ENCODE measurements at regions not wholly inside any gene's neighbourhood (a gene's known extent, or its start where the extent isn't known, plus 50 kb on each side); places are given as distances from the start of the nearest gene placed in this dataset.
A peak's percentile ranks its signal among the peaks of the same experiment; 100 is the strongest.

DNA sequence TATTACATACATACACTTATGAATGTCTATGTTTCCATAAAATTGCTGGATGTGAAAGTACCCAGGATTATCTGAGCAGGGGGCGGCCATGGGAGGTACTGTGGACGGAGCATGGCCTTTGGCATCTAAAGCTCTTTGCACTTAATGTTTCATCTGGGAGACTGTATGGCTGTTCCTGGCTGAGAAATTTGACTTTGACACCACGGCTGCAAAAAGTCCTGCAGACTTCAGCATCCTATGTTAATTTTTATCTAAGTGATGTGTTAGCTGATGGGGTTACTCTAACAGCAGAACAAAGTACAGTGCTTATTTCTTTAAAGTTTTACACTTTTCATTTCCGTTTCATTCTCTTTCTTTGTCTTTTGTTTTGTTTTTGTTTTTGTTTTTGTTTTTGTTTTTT is 139.8 kb upstream of the STX18 start:
- no peak for DNase-seq (ENCODE audit: low read depth)
- no peak overlapping the region for H3K4me3 ChIP-seq (ENCODE audit: low read depth, low read length)
- TF ChIP-seq, protein P1, sequence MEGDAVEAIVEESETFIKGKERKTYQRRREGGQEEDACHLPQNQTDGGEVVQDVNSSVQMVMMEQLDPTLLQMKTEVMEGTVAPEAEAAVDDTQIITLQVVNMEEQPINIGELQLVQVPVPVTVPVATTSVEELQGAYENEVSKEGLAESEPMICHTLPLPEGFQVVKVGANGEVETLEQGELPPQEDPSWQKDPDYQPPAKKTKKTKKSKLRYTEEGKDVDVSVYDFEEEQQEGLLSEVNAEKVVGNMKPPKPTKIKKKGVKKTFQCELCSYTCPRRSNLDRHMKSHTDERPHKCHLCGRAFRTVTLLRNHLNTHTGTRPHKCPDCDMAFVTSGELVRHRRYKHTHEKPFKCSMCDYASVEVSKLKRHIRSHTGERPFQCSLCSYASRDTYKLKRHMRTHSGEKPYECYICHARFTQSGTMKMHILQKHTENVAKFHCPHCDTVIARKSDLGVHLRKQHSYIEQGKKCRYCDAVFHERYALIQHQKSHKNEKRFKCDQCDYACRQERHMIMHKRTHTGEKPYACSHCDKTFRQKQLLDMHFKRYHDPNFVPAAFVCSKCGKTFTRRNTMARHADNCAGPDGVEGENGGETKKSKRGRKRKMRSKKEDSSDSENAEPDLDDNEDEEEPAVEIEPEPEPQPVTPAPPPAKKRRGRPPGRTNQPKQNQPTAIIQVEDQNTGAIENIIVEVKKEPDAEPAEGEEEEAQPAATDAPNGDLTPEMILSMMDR (IDR thresholded peaks at IDR 0.05; ENCODE audit: insufficient read depth, low read depth, low read length, missing control alignments): no peak

DNA sequence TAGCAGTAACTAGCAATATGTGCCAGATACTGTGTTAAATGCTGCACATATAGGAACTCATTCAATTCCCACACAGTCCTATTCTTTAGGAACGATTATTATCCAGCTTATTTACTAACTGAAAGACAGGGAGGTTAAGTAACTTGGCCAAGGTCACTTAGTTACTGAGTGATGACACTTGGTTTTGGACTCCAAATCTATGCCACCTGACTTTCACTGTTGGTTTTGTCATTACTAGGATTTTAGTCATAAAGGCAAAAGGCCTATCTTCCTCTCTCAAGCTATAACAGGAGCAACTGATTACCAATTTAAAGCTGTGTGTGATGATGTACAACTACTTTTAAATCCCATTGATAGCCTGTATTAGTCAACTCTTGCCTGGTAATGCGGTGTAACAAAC is 138.9 kb upstream of the STX18 start:
- TF ChIP-seq, protein P1 (IDR thresholded peaks at IDR 0.05; ENCODE audit: insufficient read depth, low read depth, low read length, missing control alignments): no peak
- H3K4me3 ChIP-seq (ENCODE audit: low read depth, low read length): no peak overlapping the region
- DNase-seq (ENCODE audit: low read depth): no peak

DNA sequence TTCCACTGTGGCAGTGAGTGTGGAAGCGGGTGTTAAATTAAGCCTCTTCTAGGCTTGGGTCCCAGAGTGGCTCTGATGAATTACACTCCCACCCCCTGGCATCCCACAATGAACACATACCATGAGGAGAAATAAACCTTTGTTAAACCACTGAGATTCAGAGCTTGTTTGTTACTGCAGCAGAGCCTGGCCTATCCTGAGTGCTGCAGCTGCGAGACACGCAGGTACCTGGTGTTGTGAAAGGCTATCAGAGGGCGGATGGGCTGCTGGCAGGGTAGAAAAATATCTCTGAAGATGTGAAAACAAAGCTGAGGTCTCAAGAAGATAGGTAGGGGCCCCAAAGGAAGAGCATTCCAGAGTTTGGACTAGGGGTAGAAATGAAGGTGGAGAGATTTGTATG is 138.4 kb upstream of the STX18 start:
- no peak overlapping the region for H3K4me3 ChIP-seq (ENCODE audit: low read depth, low read length)
- DNase-seq (ENCODE audit: low read depth): no peak
- TF ChIP-seq, protein P1 (IDR thresholded peaks at IDR 0.05; ENCODE audit: insufficient read depth, low read depth, low read length, missing control alignments): no peak

DNA sequence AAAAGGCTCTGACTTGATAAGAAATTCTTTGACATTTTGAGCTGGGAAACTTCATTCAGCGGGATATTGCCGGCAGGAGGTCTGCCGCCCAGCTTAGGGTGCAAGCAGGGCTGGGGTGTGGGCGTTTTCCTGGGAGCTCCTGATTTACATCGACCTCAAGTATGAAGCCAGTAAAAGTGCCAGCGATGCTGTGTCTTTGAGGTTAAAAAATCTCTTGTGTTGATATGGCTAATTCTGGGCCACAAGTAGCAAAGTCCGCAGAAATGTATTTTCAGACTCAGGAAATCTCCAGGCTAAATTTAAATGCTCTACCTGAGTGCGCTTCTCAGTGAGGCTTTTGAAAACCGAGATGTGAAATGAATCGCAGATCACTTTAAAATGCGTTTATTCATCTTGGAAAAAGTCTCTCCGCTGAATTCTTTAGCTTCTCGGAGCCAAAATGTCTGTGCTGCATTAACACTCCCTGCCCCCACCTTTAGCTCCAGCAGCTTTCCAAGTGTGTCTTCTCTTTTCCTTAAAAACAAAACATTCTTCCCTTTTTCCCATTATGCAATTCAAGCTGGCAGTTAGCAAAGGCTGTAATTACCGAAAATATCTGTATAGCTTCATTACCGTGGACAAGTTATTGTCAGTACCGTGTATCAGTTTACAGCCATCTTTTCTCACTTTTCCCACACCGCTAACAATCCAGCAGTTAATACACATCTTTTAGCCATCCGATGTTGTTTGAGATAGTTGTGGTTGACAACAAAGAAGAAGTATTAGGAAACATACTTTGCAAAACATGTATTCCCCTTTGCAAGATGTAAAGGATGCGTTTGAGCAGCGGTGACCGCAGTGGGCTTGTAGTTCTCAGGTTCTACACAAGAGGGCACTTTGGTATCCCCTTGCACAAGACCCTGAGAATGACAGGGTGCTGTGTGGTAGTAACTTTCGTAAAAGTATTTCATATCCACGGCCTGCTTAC is 136.0 kb upstream of the STX18 start:
- TF ChIP-seq, protein P1 (IDR thresholded peaks at IDR 0.05; ENCODE audit: insufficient read depth, low read depth, low read length, missing control alignments): peak; percentile 36
- peak; percentile 38 for DNase-seq (ENCODE audit: low read depth)
- no peak overlapping the region for H3K4me3 ChIP-seq (ENCODE audit: low read depth, low read length)

DNA sequence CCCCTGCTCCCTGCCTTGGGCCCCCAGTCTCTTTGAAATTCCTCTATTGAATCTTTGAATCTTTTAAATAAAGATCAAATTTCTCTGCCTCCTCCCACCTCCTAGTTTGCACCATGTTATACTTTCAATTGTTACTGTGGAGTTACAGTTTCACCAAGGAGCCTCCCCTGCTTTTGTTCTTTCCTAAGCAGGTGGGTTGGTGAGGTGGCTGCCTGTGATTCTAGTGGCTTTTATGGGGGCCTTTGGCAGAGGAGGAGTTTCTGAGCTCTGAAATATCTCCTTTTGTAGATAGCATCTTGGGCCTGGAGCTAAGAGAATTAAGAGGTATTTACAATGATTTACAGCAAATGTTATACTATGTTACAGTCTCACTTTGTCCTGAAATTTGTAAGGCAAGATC is 133.8 kb upstream of the STX18 start:
- TF ChIP-seq, protein P1 (IDR thresholded peaks at IDR 0.05; ENCODE audit: insufficient read depth, low read depth, low read length, missing control alignments): no peak
- DNase-seq (ENCODE audit: low read depth): no peak
- no peak overlapping the region for H3K4me3 ChIP-seq (ENCODE audit: low read depth, low read length)

DNA sequence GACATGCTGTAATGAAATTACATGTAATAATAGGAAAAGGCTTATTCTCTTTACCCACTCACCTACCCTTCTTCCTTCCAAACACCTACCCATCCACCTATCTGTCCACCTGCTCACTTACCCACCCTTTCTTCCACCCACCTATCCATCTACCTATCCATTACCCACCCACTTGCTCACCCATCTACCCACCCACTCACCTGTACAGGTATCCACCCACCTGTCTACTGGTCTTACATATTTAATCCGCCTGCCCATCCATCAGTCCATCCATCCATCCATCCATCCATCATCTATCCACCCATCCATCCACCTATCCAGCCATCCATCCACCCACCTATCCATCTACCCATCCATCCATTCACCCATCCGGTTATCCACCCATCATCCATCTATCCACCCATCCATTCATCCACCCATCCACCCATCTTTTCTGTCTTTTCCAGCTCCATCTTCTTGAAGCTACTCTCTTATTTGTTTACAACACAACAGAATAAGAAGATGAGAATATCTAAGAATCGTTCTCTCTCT is 133.3 kb upstream of the STX18 start:
- TF ChIP-seq, protein P1 (IDR thresholded peaks at IDR 0.05; ENCODE audit: insufficient read depth, low read depth, low read length, missing control alignments): no peak
- no peak for DNase-seq (ENCODE audit: low read depth)
- H3K4me3 ChIP-seq (ENCODE audit: low read depth, low read length): no peak overlapping the region
